CD14-positive monocyte (primary cell): ENCODE measurements at regions not wholly inside any gene's neighbourhood (a gene's known extent, or its start where the extent isn't known, plus 50 kb on each side); places are given as distances from the start of the nearest gene placed in this dataset.

Source experiments
- DNase-seq, 3 donors: peaks; one replicate each; pipeline ENCODE4 v3.0.0-alpha.2; 2011 to 2022
- H2AFZ ChIP-seq: 2 replicates; pipeline ENCODE4 v1.6.0; 2012; ENCODE audit warnings: mild to moderate bottlenecking, low read depth, low read length, inconsistent platforms; ENCODE audit not compliant: insufficient read depth, poor library complexity, severe bottlenecking
- H3K27ac ChIP-seq, 2 donors: 1 replicate in 1 of 2; 2 replicates in 1 of 2; pipeline ENCODE4 v1.5.1; 2012 to 2013; ENCODE audit warnings: low read length in 2 of 2, control low read depth in 1 of 2, inconsistent platforms in 1 of 2, low read depth in 1 of 2, mild to moderate bottlenecking in 1 of 2
- H3K27me3 ChIP-seq, 2 donors: one replicate each; pipeline versions ENCODE4 v1.6.0 to v1.6.1; 2011 to 2013; ENCODE audit warnings: low read length in 2 of 2; ENCODE audit not compliant: control insufficient read depth in 2 of 2, insufficient read depth in 2 of 2
- H3K36me3 ChIP-seq, 2 donors: replicated peaks in 1 of 2; 1 replicate in 1 of 2; 2 replicates in 1 of 2; pipeline versions ENCODE4 v1.5.1 to v1.6.1; 2012 to 2013; ENCODE audit warnings: low read length in 2 of 2, control low read depth in 1 of 2, inconsistent platforms in 1 of 2, mild to moderate bottlenecking in 1 of 2; ENCODE audit not compliant: insufficient read depth in 2 of 2, control insufficient read depth in 1 of 2
- H3K4me1 ChIP-seq, 2 donors: 1 replicate in 1 of 2; 2 replicates in 1 of 2; pipeline versions ENCODE4 v1.5.1 to v1.6.1; 2012 to 2013; ENCODE audit warnings: low read length in 2 of 2, control low read depth in 1 of 2, inconsistent platforms in 1 of 2, mild to moderate bottlenecking in 1 of 2, moderate library complexity in 1 of 2; ENCODE audit not compliant: insufficient read depth in 2 of 2, control insufficient read depth in 1 of 2
- H3K4me2 ChIP-seq: replicated peaks from 2 replicates; pipeline ENCODE3; 2012; ENCODE audit warnings: low read length, moderate library complexity, mild to moderate bottlenecking; ENCODE audit not compliant: poor library complexity, severe bottlenecking; ENCODE audit errors: extremely low read depth
- H3K4me3 ChIP-seq, 3 experiments: fragments of 200-600 bp in 1 of 3; sonication (generic) in 1 of 3; replicated peaks in 1 of 3; 1 replicate in 2 of 3; 2 replicates in 1 of 3; pipeline ENCODE4 v1.5.1; 2011 to 2013; ENCODE audit warnings: low read length in 3 of 3, mild to moderate bottlenecking in 3 of 3, control low read depth in 2 of 3, low read depth in 2 of 3, inconsistent platforms in 1 of 3, moderate library complexity in 1 of 3
- H3K79me2 ChIP-seq: 2 replicates; pipeline ENCODE4 v1.6.0; 2012; ENCODE audit warnings: mild to moderate bottlenecking, control low read depth, inconsistent platforms, low read length, moderate library complexity; ENCODE audit not compliant: insufficient read depth
- H3K9ac ChIP-seq: 2 replicates; pipeline ENCODE4 v1.6.0; 2017; ENCODE audit warnings: low read length, mild to moderate bottlenecking; ENCODE audit not compliant: insufficient read depth, poor library complexity, severe bottlenecking
- H3K9me3 ChIP-seq, 2 donors: replicated peaks in 1 of 2; 1 replicate in 1 of 2; 2 replicates in 1 of 2; pipeline versions ENCODE4 v1.5.1 to v1.6.1; 2012 to 2013; ENCODE audit warnings: low read length in 2 of 2, control low read depth in 1 of 2; ENCODE audit not compliant: control insufficient read depth in 1 of 2, insufficient read depth in 1 of 2
- H4K20me1 ChIP-seq: 2 replicates; pipeline ENCODE4 v1.6.0; 2012; ENCODE audit warnings: mild to moderate bottlenecking, low read length, control low read depth, moderate library complexity; ENCODE audit not compliant: insufficient read depth
- H3K27ac Mint-ChIP-seq, 7 donors: one replicate each; pipeline ENCODE4 v1.8.0; 2020; ENCODE audit warnings: mild to moderate bottlenecking in 7 of 7, mixed read lengths in 7 of 7, moderate library complexity in 6 of 7, inconsistent platforms in 2 of 7
- H3K27me3 Mint-ChIP-seq, 3 donors: one replicate each; pipeline ENCODE4 v1.8.0; 2021 to 2022; ENCODE audit warnings: low read depth in 3 of 3, mild to moderate bottlenecking in 3 of 3, mixed read lengths in 3 of 3, moderate library complexity in 3 of 3, inconsistent platforms in 1 of 3
- H3K36me3 Mint-ChIP-seq, 2 donors: one replicate each; pipeline ENCODE4 v1.8.0; 2020; ENCODE audit warnings: mixed read lengths in 2 of 2, inconsistent platforms in 1 of 2, mild to moderate bottlenecking in 1 of 2
- H3K4me1 Mint-ChIP-seq: one replicate; pipeline ENCODE4 v1.8.0; 2020; ENCODE audit warnings: mild to moderate bottlenecking, mixed read lengths
- H3K4me3 Mint-ChIP-seq, 2 donors: one replicate each; pipeline ENCODE4 v1.8.0; 2020; ENCODE audit warnings: mild to moderate bottlenecking in 2 of 2, mixed read lengths in 2 of 2, moderate library complexity in 1 of 2
- H3K9me3 Mint-ChIP-seq, 7 donors: one replicate each; pipeline ENCODE4 v1.8.0; 2020 to 2022; ENCODE audit warnings: mixed read lengths in 7 of 7, mild to moderate bottlenecking in 6 of 7, moderate library complexity in 6 of 7, inconsistent platforms in 2 of 7
- WGBS: methylation state at CpG from one replicate; pipeline ENCODE4 v1.1.5; 2013; ENCODE audit warnings: missing lambda C conversion rate; ENCODE audit not compliant: insufficient coverage; 5-methylcytosine and 5-hydroxymethylcytosine counted together
- intact Hi-C, 2 donors: fragments of 100-400 bp; cut with micrococcal nuclease; formaldehyde crosslinking; loops; one replicate each; pipeline versions ENCODE4 v1.15.0 to v1.15.1; 2023
- TF ChIP-seq, protein P1 (sequence below): fragments of 200-600 bp; IDR thresholded peaks from one replicate; pipeline ENCODE4 v1.8.0; 2022; ENCODE audit warnings: antibody characterized with exemption, mild to moderate bottlenecking

DNA sequence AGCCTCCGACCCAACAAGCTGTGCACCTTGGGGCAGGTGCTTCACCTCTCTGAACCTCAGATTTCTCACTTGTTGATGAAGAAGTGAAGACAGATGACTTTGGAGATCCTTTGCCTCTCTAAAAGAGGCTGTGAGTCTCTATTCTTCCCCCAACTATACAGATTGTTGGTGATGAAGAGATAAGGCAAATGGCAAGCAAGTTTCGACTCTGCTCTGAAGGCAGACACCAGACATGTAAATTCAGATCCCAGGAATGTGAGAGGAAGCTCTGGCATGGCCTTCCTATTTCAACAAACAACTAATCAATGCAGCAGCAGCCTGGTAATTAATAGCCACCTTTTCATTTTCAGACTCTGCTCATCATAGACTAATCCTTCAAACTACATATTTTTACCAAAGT is 74.2 kb upstream of the EGR2 start:
- Histone ChIP-seq H3K79me2 (no peaks in the 10 kb centered on the region), H3K9me3 (no peaks in the 10 kb centered on the region), H3K27ac (no peak overlapping the region), H3K27me3 (no peaks in the 10 kb centered on the region), H4K20me1 (no peaks in the 10 kb centered on the region), H3K36me3 (no peaks in the 10 kb centered on the region), H3K9ac (no peak overlapping the region), H3K4me3 (no peak overlapping the region), H3K4me1 (no peaks in the 10 kb centered on the region), H3K4me2 (no peak overlapping the region), H2AFZ (no peak overlapping the region)
- 100% methylated on average over 1 of the region's 2 CpGs for WGBS
- peaks cover 4 to 8% (median 6%) of the 10 kb centered on the region in 3 donors for H3K27me3 Mint-ChIP-seq
- no peak overlapping the region for H3K27ac Mint-ChIP-seq
- TF ChIP-seq, protein P1, sequence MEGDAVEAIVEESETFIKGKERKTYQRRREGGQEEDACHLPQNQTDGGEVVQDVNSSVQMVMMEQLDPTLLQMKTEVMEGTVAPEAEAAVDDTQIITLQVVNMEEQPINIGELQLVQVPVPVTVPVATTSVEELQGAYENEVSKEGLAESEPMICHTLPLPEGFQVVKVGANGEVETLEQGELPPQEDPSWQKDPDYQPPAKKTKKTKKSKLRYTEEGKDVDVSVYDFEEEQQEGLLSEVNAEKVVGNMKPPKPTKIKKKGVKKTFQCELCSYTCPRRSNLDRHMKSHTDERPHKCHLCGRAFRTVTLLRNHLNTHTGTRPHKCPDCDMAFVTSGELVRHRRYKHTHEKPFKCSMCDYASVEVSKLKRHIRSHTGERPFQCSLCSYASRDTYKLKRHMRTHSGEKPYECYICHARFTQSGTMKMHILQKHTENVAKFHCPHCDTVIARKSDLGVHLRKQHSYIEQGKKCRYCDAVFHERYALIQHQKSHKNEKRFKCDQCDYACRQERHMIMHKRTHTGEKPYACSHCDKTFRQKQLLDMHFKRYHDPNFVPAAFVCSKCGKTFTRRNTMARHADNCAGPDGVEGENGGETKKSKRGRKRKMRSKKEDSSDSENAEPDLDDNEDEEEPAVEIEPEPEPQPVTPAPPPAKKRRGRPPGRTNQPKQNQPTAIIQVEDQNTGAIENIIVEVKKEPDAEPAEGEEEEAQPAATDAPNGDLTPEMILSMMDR, result no peak
- H3K9me3 Mint-ChIP-seq, result peaks cover 0 to 4% (median 0%) of the 10 kb centered on the region in 7 donors
- DNase-seq, result no peak
- no peak overlapping the region for H3K4me3 Mint-ChIP-seq
- H3K36me3 Mint-ChIP-seq, result no peaks in the 10 kb centered on the region
- no peaks in the 10 kb centered on the region for H3K4me1 Mint-ChIP-seq
- intact Hi-C loops, result no loop called here

DNA sequence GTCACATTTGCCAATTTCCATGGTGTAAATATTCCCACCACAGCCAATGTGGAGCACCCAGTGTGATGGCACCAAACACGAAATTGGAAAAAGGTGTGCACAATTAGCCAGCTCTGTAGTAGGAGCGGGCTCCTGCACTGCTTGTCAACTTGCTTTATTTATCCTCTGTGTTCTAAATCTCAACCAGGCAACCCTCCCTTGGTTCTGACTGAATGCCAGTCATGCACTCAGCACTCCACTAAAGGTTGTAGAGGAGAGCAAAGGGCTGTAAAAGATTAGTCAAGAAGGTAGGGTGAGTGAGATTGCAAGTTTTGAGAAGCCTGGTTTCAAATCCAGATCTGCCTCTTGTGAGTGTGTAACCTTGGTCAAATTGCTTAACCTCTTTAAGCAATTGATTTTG is 71.5 kb upstream of the EGR2 start:
- H3K27me3 ChIP-seq, result peaks cover 0 to 14% of the 10 kb centered on the region in 2 donors
- H2AFZ ChIP-seq, result no peak overlapping the region
- no peaks in the 10 kb centered on the region for H4K20me1 ChIP-seq
- Mint-ChIP-seq H3K4me1 (no peaks in the 10 kb centered on the region), H3K4me3 (no peak overlapping the region), H3K27ac (no peak overlapping the region), H3K27me3 (peaks cover 11 to 16% (median 13%) of the 10 kb centered on the region in 3 donors), H3K36me3 (no peaks in the 10 kb centered on the region), H3K9me3 (peaks cover 0 to 4% (median 0%) of the 10 kb centered on the region in 7 donors)
- 100% methylated on average over 2 of the region's 2 CpGs for WGBS
- intact Hi-C loops, result no loop called here
- H3K4me2 ChIP-seq, result no peak overlapping the region
- TF ChIP-seq, protein P1, result no peak
- no peaks in the 10 kb centered on the region for H3K36me3 ChIP-seq
- H3K4me1 ChIP-seq, result no peaks in the 10 kb centered on the region
- H3K79me2 ChIP-seq, result no peaks in the 10 kb centered on the region
- H3K4me3 ChIP-seq, result no peak overlapping the region
- H3K9ac ChIP-seq, result no peak overlapping the region
- H3K9me3 ChIP-seq, result no peaks in the 10 kb centered on the region
- no peak overlapping the region for H3K27ac ChIP-seq
- no peak for DNase-seq
